GM18519 (cell line): ENCODE measurements at regions not wholly inside any gene's neighbourhood (a gene's known extent, or its start where the extent isn't known, plus 50 kb on each side); places are given as distances from the start of the nearest gene placed in this dataset.
A peak's percentile ranks its signal among the peaks of the same experiment; 100 is the strongest.
"Not testable (repeated sequence)": the region's sequence is repeated elsewhere in the genome, so short reads cannot be mapped to it uniquely, and the experiment has no call there.

ENCODE experiments used
- ATAC-seq: cut with Tn5 transposase; IDR thresholded peaks from one replicate; pipeline ENCODE4 v1.9.1; 2021; ENCODE audit warnings: mild to moderate bottlenecking, moderate library complexity; ENCODE audit not compliant: unreplicated experiment, low FRiP score

DNA sequence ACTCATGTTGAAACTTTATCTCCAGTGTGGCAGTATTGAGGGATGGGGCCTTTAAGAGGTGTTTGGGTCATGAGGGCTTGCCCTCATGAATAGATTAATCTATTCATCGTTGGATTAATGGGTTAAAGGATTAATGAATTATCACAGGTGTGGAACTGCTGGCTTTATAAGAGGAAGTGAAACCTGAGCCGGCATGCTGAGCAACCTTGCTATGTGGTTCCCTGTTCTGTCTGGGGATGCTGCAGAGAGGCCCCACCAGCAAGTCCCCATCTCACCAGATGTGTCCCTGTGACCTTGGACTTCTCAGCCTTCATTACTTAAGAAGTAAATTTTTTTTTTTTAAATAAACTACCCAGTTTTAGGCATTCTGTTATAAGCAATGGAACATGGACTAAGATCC, 109.6 kb downstream of the DYRK2 start:
- peak; percentile 95 for ATAC-seq

DNA sequence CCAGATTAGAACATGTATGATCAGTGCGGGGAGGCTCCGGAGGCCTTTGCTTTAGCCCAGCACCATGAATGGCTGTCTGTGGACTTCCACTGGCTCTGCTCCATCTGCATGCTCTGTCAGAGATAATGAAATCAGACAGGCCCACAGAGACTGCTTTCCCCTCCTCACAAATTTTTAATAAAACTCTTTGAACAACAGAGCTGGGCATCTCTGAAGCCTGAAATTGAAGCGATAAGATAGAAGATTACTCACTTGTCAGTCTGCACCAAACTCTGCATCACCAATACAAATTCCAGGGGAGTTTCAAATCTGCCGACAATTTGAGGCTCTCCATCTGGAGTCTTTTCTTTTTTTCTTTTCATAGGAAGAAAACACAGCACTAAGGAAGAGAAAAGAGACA, 110.0 kb downstream of the DYRK2 start:
- ATAC-seq: peak; percentile 14

- no peak for ATAC-seq
Observed at GRCh38 chr12:67759829-67760228, 111.3 kb downstream of the DYRK2 start.

GRCh38 chr12:67760586-67761275, 112.2 kb downstream of the DYRK2 start:
- no peak for ATAC-seq

GRCh38 chr12:67761566-67761965, 113.0 kb downstream of the DYRK2 start:
- ATAC-seq: no peak

DNA sequence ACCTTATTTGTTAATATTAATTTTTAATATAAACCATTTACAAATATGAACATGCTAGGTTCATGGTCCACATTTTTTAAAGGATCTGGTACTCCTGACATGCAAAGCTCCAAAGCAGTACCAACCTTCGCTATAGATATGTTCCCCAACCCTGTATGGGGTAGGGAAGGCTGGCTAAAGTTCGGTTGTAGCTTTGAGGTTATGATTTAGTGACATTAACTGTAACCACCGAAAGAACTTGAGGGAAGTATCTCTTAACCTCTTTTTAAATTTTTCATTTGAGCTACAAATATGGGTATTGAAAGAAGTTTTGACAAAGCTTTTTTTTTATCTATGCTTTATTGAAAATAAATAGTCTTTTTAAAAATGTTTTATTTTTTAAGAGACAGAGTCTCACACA, 115.5 kb downstream of the DYRK2 start:
- no peak for ATAC-seq

GRCh38 chr12:67764946-67765619, 116.5 kb downstream of the DYRK2 start:
- no peak for ATAC-seq

GRCh38 chr12:67765776-67766766, 117.5 kb downstream of the DYRK2 start:
- no peak for ATAC-seq

GRCh38 chr12:67772267-67773169, 124.0 kb downstream of the DYRK2 start:
- ATAC-seq: no peak

GRCh38 chr12:67773896-67774295, 125.4 kb downstream of the DYRK2 start:
- ATAC-seq: no peak

- ATAC-seq: no peak
Observed at GRCh38 chr12:67774983-67775587, 126.5 kb downstream of the DYRK2 start.

DNA sequence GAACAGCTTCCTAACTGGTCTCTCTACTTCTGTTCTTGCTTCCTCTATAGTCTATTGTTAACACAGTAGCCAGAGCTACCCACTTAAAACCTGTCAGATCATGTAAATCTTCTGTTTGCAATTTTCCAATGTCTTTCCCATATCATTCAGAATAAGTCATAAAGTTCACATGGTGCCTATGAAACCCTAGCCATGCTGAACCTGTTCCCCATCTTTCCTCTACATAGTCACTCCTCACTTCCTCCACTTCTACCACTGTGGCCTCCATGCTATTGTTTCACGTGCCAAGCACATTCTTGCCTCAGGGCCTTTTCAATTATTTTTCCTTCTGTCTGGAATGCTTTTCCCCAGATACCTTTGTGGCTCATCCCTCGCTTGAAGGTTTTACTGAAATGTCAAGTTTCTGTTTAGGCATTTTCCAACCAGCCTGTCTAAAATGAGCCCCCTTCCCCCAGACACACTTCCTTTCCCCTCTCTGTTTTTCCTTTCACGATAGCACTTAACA, 132.1 kb downstream of the DYRK2 start:
- ATAC-seq: no peak

DNA sequence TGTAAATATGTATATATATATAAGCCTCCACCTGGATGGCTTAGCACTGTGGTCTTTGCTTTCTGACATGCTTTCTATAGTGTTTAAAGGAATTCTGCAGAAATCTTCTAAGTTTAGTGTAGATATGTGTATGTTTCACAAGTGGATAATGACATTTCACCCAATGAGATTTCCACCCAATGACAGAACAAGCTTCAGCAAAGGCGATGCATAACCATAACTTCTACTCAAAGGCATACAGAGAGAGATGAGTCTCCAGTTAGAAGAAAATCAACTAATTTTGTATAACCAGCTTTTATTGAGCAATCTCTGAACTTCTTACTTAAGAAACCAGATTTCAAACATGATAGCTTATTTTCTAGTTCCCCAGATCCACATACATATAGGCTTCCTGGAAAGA, 134.0 kb downstream of the DYRK2 start:
- no peak for ATAC-seq

DNA sequence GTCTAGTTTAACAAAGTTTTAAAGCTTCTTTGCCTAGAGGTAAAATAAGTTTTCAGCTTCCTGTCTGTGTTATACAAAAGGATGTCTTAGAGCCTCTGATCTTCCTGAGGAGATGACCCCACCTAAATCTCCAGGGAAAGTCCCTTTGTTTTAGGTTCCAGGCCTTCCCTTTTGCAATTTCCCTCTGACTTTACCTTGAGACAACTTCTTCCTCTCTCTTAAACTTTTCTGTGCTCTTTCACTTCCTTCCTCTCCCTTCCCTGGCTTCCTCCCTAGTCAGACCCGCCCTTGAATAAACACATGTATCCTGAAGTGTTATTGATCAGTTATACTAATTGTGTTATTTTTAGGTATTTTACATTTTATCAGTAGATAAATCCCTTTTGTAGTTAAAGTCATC, 134.8 kb downstream of the DYRK2 start:
- no peak for ATAC-seq

DNA sequence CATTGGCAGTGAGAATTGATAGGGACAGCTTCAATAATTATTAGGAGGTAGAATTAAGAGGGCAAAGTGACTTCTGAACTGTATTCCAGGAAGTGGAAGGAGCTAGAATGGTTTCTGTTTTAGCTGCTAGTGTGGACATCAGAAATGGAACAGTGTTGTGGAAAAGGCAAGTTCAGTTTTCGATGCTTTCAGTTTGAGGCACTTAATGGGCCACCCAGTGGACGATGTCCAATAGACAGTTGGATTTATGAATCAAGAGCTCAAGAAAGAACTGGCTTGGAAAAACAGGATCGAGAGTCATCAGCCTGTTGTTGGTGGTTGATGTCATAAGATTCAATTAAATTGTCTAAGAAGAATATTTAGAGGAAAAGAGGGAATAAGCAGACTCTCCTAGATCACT, 136.3 kb downstream of the DYRK2 start:
- ATAC-seq: no peak

GRCh38 chr12:67786086-67786485, 137.5 kb downstream of the DYRK2 start:
- no peak for ATAC-seq

- no peak for ATAC-seq
Observed at GRCh38 chr12:67788118-67788517, 139.6 kb downstream of the DYRK2 start.

DNA sequence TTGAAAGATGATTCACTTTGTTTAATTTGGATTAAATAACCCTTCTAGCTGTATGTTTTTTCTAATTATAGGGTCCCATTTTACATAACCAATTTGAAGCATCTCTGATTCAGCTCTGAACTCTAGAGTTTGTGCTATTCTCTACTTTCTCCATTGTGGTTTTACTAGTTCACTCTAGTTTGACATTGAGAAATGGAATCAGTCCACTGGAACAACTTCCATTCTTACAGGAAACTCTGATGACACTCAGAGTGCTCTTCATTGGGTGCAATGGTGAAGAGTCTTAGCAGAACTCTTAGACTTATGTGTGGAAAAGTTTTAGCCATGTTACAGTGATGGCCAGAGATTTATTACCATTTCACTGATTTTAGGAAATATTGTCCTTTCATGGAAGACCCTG, 140.7 kb downstream of the DYRK2 start:
- ATAC-seq: no peak

GRCh38 chr12:67790660-67791059, 142.1 kb downstream of the DYRK2 start:
- no peak for ATAC-seq

DNA sequence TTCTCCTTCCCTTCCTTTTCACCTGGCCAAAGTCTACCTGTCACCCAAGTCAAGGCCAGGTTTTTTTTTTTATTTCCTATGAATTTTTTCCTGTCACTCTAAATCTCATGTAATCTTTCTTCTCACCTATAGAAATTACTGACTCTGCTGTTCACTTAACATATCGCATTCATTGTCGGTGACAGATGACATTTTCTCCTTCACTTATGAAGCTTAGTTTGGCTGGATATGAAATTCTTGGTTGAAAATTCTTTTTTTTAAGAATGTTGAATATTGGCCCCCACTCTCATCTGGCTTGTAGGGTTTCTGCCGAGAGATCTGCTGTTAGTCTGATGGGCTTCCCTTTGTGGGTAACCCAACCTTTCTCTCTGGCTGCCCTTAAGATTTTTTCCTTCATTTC, 142.8 kb downstream of the DYRK2 start:
- ATAC-seq: not testable (repeated sequence)
